SK-N-SH treated with all-trans-retinoic acid at 6 μM for 48 hours (cell line): ENCODE measurements at regions not wholly inside any gene's neighbourhood (a gene's known extent, or its start where the extent isn't known, plus 50 kb on each side); places are given as distances from the start of the nearest gene placed in this dataset.

Experiments used
- ATAC-seq: fragments of 200-7000 bp; cut with Tn5 transposase; 3 replicates; pipeline ENCODE4 v1.9.1; 2020; ENCODE audit warnings: mild to moderate bottlenecking, moderate library complexity
- ARNTL ChIP-seq: fragments of 450-650 bp; formaldehyde crosslinking; IDR thresholded peaks from 2 replicates; pipeline ENCODE4 v1.5.0; 2020; ENCODE audit warnings: low read depth, mild to moderate bottlenecking, moderate library complexity, borderline replicate concordance
- BACH2 ChIP-seq: fragments of 250-450 bp; sonication (Bioruptor Pico); IDR thresholded peaks from 2 replicates; pipeline ENCODE4 v1.9.0; 2021; ENCODE audit warnings: mild to moderate bottlenecking, borderline replicate concordance
- CREB5 ChIP-seq: fragments of 250-450 bp; sonication (Bioruptor Pico); IDR thresholded peaks from 2 replicates; pipeline ENCODE4 v1.5.1; 2020; ENCODE audit warnings: low read depth, mild to moderate bottlenecking, moderate library complexity
- CSDC2 ChIP-seq: fragments of 250-450 bp; sonication (Bioruptor Pico); IDR thresholded peaks from 2 replicates; pipeline ENCODE4 v1.5.0; 2020; ENCODE audit warnings: mild to moderate bottlenecking, moderate library complexity
- CSRNP3 ChIP-seq: fragments of 250-450 bp; sonication (Bioruptor Pico); IDR thresholded peaks from 2 replicates; pipeline ENCODE4 v1.5.1; 2021; ENCODE audit warnings: mild to moderate bottlenecking, moderate library complexity
- OSR1 ChIP-seq: fragments of 250-450 bp; sonication (Bioruptor Pico); IDR thresholded peaks from 2 replicates; pipeline ENCODE4 v1.8.0; 2022; ENCODE audit warnings: moderate library complexity, mild to moderate bottlenecking, inconsistent platforms
- PATZ1 ChIP-seq: fragments of 250-450 bp; sonication (Bioruptor Pico); IDR thresholded peaks from 2 replicates; pipeline ENCODE4 v1.8.0; 2020; ENCODE audit warnings: mild to moderate bottlenecking, moderate library complexity, borderline replicate concordance
- POU6F1 ChIP-seq: fragments of 250-450 bp; sonication (Bioruptor Pico); IDR thresholded peaks from 2 replicates; pipeline ENCODE4 v1.8.0; 2021; ENCODE audit warnings: low read depth, mild to moderate bottlenecking, moderate library complexity, borderline replicate concordance
- RARB ChIP-seq: fragments of 250-450 bp; sonication (Bioruptor Pico); IDR thresholded peaks from 2 replicates; pipeline ENCODE4 v1.8.0; 2021; ENCODE audit warnings: mild to moderate bottlenecking, moderate library complexity
- SNAI2 ChIP-seq: fragments of 250-450 bp; sonication (Bioruptor Pico); IDR thresholded peaks from 2 replicates; pipeline ENCODE4 v1.5.0; 2020; ENCODE audit warnings: mild to moderate bottlenecking, moderate library complexity
- TOX ChIP-seq: fragments of 250-450 bp; sonication (Bioruptor Pico); IDR thresholded peaks from 2 replicates; pipeline ENCODE4 v1.8.0; 2021; ENCODE audit warnings: mild to moderate bottlenecking, moderate library complexity, borderline replicate concordance
- TSHZ2 ChIP-seq: fragments of 250-450 bp; sonication (Bioruptor Pico); IDR thresholded peaks from 2 replicates; pipeline ENCODE4 v1.5.0; 2020; ENCODE audit warnings: mild to moderate bottlenecking, moderate library complexity
- ZFP30 ChIP-seq: fragments of 450-650 bp; formaldehyde crosslinking; IDR thresholded peaks from 2 replicates; pipeline ENCODE4 v1.5.0; 2022; ENCODE audit warnings: mild to moderate bottlenecking, moderate library complexity
- ZNF565 ChIP-seq: fragments of 450-650 bp; formaldehyde crosslinking; conservative IDR thresholded peaks from 2 replicates; pipeline ENCODE4 v1.5.0; 2020; ENCODE audit warnings: low read depth, mild to moderate bottlenecking, moderate library complexity
- ZNF70 ChIP-seq: fragments of 450-650 bp; formaldehyde crosslinking; IDR thresholded peaks from 2 replicates; pipeline ENCODE4 v1.5.0; 2020; ENCODE audit warnings: mild to moderate bottlenecking, moderate library complexity
- ZNF8 ChIP-seq: fragments of 450-650 bp; formaldehyde crosslinking; IDR thresholded peaks from 2 replicates; pipeline ENCODE4 v1.5.0; 2020; ENCODE audit warnings: mild to moderate bottlenecking, moderate library complexity

- no peak for TF ChIP-seq SNAI2 (CRISPR knock-in tag)
- no peak for TF ChIP-seq CSRNP3 (CRISPR knock-in tag)
- no peak for TF ChIP-seq TSHZ2 (CRISPR knock-in tag)
- no peak for TF ChIP-seq TOX (CRISPR knock-in tag)
- TF ChIP-seq BACH2, result no peak
- TF ChIP-seq CREB5 (CRISPR knock-in tag), result no peak
- TF ChIP-seq, all 23 proteins: peak for 0
- ATAC-seq, result peak; percentile 72
Observed at GRCh38 chr2:166573391-166573790, 79.3 kb upstream of the SCN7A start.

GRCh38 chr2:166572937-166573336 is 78.9 kb upstream of the SCN7A start:
- TF ChIP-seq POU6F1 (CRISPR knock-in tag) (no peak), ZNF70 (CRISPR knock-in tag) (no peak), BACH2 (no peak), ZFP30 (CRISPR knock-in tag) (no peak), ZNF8 (CRISPR knock-in tag) (no peak), CSRNP3 (CRISPR knock-in tag) (no peak), OSR1 (CRISPR knock-in tag) (no peak), SNAI2 (CRISPR knock-in tag) (no peak), CREB5 (CRISPR knock-in tag) (no peak), RARB (CRISPR knock-in tag) (no peak), ZNF565 (CRISPR knock-in tag) (no peak), ARNTL (no peak), PATZ1 (CRISPR knock-in tag) (no peak), CSDC2 (CRISPR knock-in tag) (no peak), TSHZ2 (CRISPR knock-in tag) (no peak)
- TF ChIP-seq, all 23 proteins: peak for 0
- ATAC-seq, result no peak
